ENCODE measurements at regions not wholly inside any gene's neighbourhood (a gene's known extent, or its start where the extent isn't known, plus 50 kb on each side); places are given as distances from the start of the nearest gene placed in this dataset.

DNA sequence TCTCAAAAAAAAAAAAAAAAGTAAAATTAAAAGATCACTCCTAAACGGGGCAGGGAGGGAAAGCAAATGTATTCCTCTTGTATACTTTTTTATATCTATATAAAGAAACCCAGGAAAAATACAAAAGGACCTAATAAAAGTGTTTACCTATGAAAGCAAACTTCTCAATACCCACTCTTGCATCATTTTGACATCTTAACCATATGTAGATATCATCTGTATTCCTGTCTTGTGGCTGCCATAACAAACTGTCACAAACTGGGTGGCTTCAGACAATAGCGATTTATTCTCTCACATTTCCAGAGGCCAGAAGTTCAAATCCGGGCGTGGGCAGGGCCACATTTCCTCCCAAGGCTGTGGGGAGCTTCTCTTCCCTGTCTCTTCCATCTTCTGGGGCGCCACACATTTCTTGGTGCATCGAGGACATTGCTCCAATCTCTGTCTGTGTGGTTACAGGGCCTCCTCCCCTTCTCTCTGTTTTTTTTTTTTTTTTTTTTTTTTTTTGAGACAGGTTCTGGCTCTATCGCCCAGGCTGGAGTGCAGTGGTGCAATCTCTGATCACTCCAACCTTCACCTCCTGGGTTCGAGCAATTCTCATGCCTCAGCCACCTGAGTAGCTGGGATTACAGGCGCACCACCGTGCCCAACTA lies 58.4 kb upstream of the IL17B start:
- TF ChIP-seq ZNF616 (CRISPR knock-in tag; IDR thresholded peaks at IDR 0.05; ENCODE audit: low read depth) (no peak), SP2 (CRISPR knock-in tag; IDR thresholded peaks at IDR 0.05) (no peak), CEBPB (IDR thresholded peaks at IDR 0.05; ENCODE audit: borderline replicate concordance, low read depth, low read length) (no peak), EP300 (IDR thresholded peaks at IDR 0.05; ENCODE audit: low read depth in 2 of 2, low read length in 2 of 2) (no peak), EP300 (CRISPR knock-in tag; IDR thresholded peaks at IDR 0.05; ENCODE audit: borderline replicate concordance) (no peak), POLR2A (IDR thresholded peaks at IDR 0.05; ENCODE audit: insufficient read depth in 1 of 2, low read depth in 2 of 2, low read length in 2 of 2) (no peak), GPN1 (CRISPR knock-in tag; IDR thresholded peaks at IDR 0.05; ENCODE audit: borderline replicate concordance) (no peak), ZNF20 (CRISPR knock-in tag; IDR thresholded peaks at IDR 0.05) (no peak), ZFX (CRISPR knock-in tag; IDR thresholded peaks at IDR 0.05; ENCODE audit: low read depth) (no peak)
- TF ChIP-seq, protein P1, sequence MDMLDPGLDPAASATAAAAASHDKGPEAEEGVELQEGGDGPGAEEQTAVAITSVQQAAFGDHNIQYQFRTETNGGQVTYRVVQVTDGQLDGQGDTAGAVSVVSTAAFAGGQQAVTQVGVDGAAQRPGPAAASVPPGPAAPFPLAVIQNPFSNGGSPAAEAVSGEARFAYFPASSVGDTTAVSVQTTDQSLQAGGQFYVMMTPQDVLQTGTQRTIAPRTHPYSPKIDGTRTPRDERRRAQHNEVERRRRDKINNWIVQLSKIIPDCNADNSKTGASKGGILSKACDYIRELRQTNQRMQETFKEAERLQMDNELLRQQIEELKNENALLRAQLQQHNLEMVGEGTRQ (IDR thresholded peaks at IDR 0.05; ENCODE audit: low read depth, low read length): no peak
- TF ChIP-seq, protein P1 (CRISPR knock-in tag; IDR thresholded peaks at IDR 0.05; ENCODE audit: borderline replicate concordance): no peak
